OCI-LY1 (cell line): ENCODE measurements at regions not wholly inside any gene's neighbourhood (a gene's known extent, or its start where the extent isn't known, plus 50 kb on each side); places are given as distances from the start of the nearest gene placed in this dataset.

Experiments used
- H2AFZ ChIP-seq: fragments of 200-600 bp; sonication (generic), shearing (Covaris generic); 2 replicates; pipeline ENCODE4 v1.6.0; 2014; ENCODE audit warnings: antibody characterized with exemption, mild to moderate bottlenecking, low read length
- H3F3A ChIP-seq: fragments of 200-600 bp; sonication (generic), shearing (Covaris generic); 2 replicates; pipeline ENCODE4 v1.6.0; 2014; ENCODE audit warnings: mild to moderate bottlenecking, antibody characterized with exemption, low read length, moderate library complexity; ENCODE audit not compliant: insufficient read depth
- H3K27ac ChIP-seq: fragments of 200-600 bp; sonication (generic); 2 replicates; pipeline ENCODE4 v1.5.1; 2014; ENCODE audit warnings: low read length, mixed run types, mild to moderate bottlenecking, low read depth; ENCODE audit not compliant: poor library complexity, severe bottlenecking
- H3K27me3 ChIP-seq: fragments of 200-600 bp; sonication (generic); 2 replicates; pipeline ENCODE4 v1.6.0; 2014; ENCODE audit warnings: antibody characterized with exemption, mild to moderate bottlenecking, low read length, moderate library complexity; ENCODE audit not compliant: insufficient read depth
- H3K36me3 ChIP-seq: fragments of 200-600 bp; sonication (generic); 2 replicates; pipeline ENCODE4 v1.6.1; 2014; ENCODE audit warnings: mild to moderate bottlenecking, antibody characterized with exemption, low read length, moderate library complexity, mixed read lengths; ENCODE audit not compliant: insufficient read depth
- H3K4me1 ChIP-seq: fragments of 200-600 bp; sonication (generic); 2 replicates; pipeline ENCODE4 v1.5.1; 2014; ENCODE audit warnings: mild to moderate bottlenecking, low read length, moderate library complexity; ENCODE audit not compliant: insufficient read depth, severe bottlenecking
- H3K4me2 ChIP-seq: fragments of 200-600 bp; sonication (generic), shearing (Covaris generic); 2 replicates; pipeline ENCODE4 v1.6.1; 2014; ENCODE audit warnings: low read length
- H3K4me3 ChIP-seq: fragments of 200-600 bp; sonication (generic); 2 replicates; pipeline ENCODE4 v1.5.1; 2014; ENCODE audit warnings: low read length, low read depth, mild to moderate bottlenecking, mixed read lengths; ENCODE audit not compliant: poor library complexity, severe bottlenecking
- H3K79me2 ChIP-seq: fragments of 200-600 bp; shearing (Covaris generic); 2 replicates; pipeline ENCODE4 v1.6.1; 2016; ENCODE audit warnings: mixed run types, low read length, mixed read lengths; ENCODE audit not compliant: insufficient read depth
- H3K9ac ChIP-seq: fragments of 200-600 bp; sonication (generic), shearing (Covaris generic); 2 replicates; pipeline ENCODE4 v1.6.1; 2014; ENCODE audit warnings: mild to moderate bottlenecking, low read length, mixed read lengths
- H3K9me2 ChIP-seq: fragments of 200-600 bp; sonication (generic), shearing (Covaris generic); 2 replicates; pipeline ENCODE4 v1.6.1; 2014; ENCODE audit warnings: low read depth, mild to moderate bottlenecking, low read length, mixed read lengths
- H3K9me3 ChIP-seq: fragments of 200-600 bp; shearing (Covaris generic); 2 replicates; pipeline ENCODE4 v1.6.1; 2014; ENCODE audit warnings: low read length, mixed read lengths
- H4K20me1 ChIP-seq: fragments of 200-600 bp; sonication (generic), shearing (Covaris generic); 2 replicates; pipeline ENCODE4 v1.6.0; 2016; ENCODE audit warnings: mild to moderate bottlenecking, low read length; ENCODE audit not compliant: insufficient read depth
- CTCF ChIP-seq: fragments of 200-600 bp; sonication (generic), shearing (Covaris generic); IDR thresholded peaks from 2 replicates; pipeline ENCODE4 v1.5.1; 2017; ENCODE audit warnings: mild to moderate bottlenecking, antibody characterized with exemption, low read length, moderate library complexity, mixed read lengths
- EZH2 ChIP-seq: fragments of 200-600 bp; sonication (generic), shearing (Covaris generic); IDR thresholded peaks from 2 replicates; pipeline ENCODE4 v1.8.0; 2017; ENCODE audit warnings: borderline replicate concordance, mixed run types, mild to moderate bottlenecking, antibody characterized with exemption, low read length, moderate library complexity, mixed read lengths

DNA sequence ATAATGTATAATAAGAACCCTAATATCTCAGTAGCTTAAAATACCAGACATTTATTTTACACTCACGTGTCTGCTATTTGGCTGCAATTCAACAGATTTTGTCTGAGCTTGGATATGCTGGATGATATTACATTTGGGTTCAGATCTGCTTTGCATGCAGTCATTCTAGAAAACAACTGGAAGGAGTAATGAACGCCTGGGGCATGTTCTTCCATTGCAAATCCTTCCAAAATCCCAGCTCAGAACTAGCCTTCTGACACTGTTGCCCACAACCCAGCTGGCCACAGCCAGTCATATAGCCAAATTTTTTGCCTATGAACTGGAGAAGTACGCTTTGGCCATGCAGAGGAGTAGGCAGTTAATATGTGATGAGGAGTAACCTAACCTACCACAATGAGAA, 597.8 kb upstream of the VRK2 start:
- no peaks in the 10 kb centered on the region for H3K4me1 ChIP-seq
- H2AFZ ChIP-seq = no peak overlapping the region
- no peak for TF ChIP-seq CTCF
- no peak for TF ChIP-seq EZH2
- H3K9ac ChIP-seq = no peak overlapping the region
- no peaks in the 10 kb centered on the region for H4K20me1 ChIP-seq
- H3K4me3 ChIP-seq = no peak overlapping the region
- H3K4me2 ChIP-seq = no peak overlapping the region
- H3K27me3 ChIP-seq = no peaks in the 10 kb centered on the region
- no peak overlapping the region for H3K27ac ChIP-seq
- H3K36me3 ChIP-seq = no peaks in the 10 kb centered on the region
- no peaks in the 10 kb centered on the region for H3F3A ChIP-seq
- no peaks in the 10 kb centered on the region for H3K79me2 ChIP-seq
- no peaks in the 10 kb centered on the region for H3K9me3 ChIP-seq
- H3K9me2 ChIP-seq = no peaks in the 10 kb centered on the region

DNA sequence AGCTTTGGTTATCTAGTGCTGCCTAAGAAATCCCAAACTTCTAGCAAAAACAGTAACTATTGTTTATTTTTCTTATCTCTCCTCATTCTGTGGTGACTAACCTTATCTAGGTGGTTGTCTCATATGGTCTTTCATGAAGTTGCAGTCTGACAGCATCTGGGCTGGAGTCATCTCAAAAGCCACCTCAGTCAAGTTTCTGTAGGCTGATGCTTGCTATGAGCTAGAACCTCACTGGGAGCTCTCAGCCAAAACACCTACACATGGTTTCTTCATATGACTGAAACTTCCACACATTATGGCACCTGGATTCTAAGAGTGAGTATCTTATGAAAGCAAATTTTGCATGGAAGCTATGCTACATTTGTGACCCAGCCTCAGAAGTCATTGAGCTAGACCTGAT, 596.4 kb upstream of the VRK2 start:
- TF ChIP-seq CTCF (no peak), EZH2 (no peak)
- Histone ChIP-seq H3K36me3 (no peaks in the 10 kb centered on the region), H3K27me3 (no peaks in the 10 kb centered on the region), H3K9me2 (no peaks in the 10 kb centered on the region), H3K4me2 (no peak overlapping the region), H2AFZ (no peak overlapping the region), H4K20me1 (no peaks in the 10 kb centered on the region), H3K4me3 (no peak overlapping the region), H3K9ac (no peak overlapping the region), H3K79me2 (no peaks in the 10 kb centered on the region), H3K9me3 (no peaks in the 10 kb centered on the region), H3F3A (no peaks in the 10 kb centered on the region), H3K4me1 (no peaks in the 10 kb centered on the region), H3K27ac (no peak overlapping the region)

GRCh38 chr2:57452634-57453033, 594.0 kb upstream of the VRK2 start:
- Histone ChIP-seq H3K9me3 (no peaks in the 10 kb centered on the region), H3K4me1 (no peaks in the 10 kb centered on the region), H3K9ac (no peak overlapping the region), H3K36me3 (no peaks in the 10 kb centered on the region), H3K27me3 (no peaks in the 10 kb centered on the region), H3K79me2 (no peaks in the 10 kb centered on the region), H2AFZ (no peak overlapping the region), H4K20me1 (no peaks in the 10 kb centered on the region), H3K27ac (no peak overlapping the region), H3K4me2 (no peak overlapping the region), H3K4me3 (no peak overlapping the region), H3K9me2 (no peaks in the 10 kb centered on the region), H3F3A (no peaks in the 10 kb centered on the region)
- TF ChIP-seq EZH2 = no peak
- TF ChIP-seq CTCF = no peak
